Panc1 (cell line): ENCODE measurements at regions not wholly inside any gene's neighbourhood (a gene's known extent, or its start where the extent isn't known, plus 50 kb on each side); places are given as distances from the start of the nearest gene placed in this dataset.

ENCODE experiments used
- ATAC-seq: fragments of 200-7000 bp; cut with Tn5 transposase; 2 replicates; pipeline ENCODE4 v1.9.1; 2020; ENCODE audit warnings: mild to moderate bottlenecking, moderate library complexity
- BruUV-seq: library from RNA; stranded (reverse); fragments of 400-500 nt; replicated peaks from 2 replicates; lab custom pipeline; 2021; lab: Mats Ljungman, UMichigan
- CTCF ChIA-PET: fragments of 300-600 bp; sonication (Branson Sonifier 250); formaldehyde crosslinking; loops from one replicate; lab custom pipeline; 2022; ENCODE audit warnings: antibody characterized with exemption; lab: Charles Lee
- POLR2A ChIA-PET: fragments of 300-600 bp; sonication (Branson Sonifier 250); formaldehyde crosslinking; loops from one replicate; lab custom pipeline; 2022; ENCODE audit warnings: antibody characterized with exemption; lab: Charles Lee
- DNase-seq: peaks from one replicate; pipeline ENCODE4 v3.0.0-alpha.2; 2010; ENCODE audit warnings: low read depth, low spot score
- H3K27ac ChIP-seq: 2 replicates; pipeline ENCODE4 v1.5.1; 2011; ENCODE audit warnings: mild to moderate bottlenecking, low read length, inconsistent platforms
- H3K27me3 ChIP-seq: fragments of 200-500 bp; sonication (Bioruptor generic); 2 replicates; pipeline ENCODE4 v1.6.0; 2014; ENCODE audit warnings: low read length, inconsistent platforms; ENCODE audit not compliant: control insufficient read depth, insufficient read depth
- H3K36me3 ChIP-seq: fragments of 200-500 bp; sonication (Bioruptor generic); 2 replicates; pipeline ENCODE4 v1.5.1; 2014; ENCODE audit warnings: inconsistent platforms, mild to moderate bottlenecking, low read length, moderate library complexity; ENCODE audit not compliant: control insufficient read depth, insufficient read depth
- H3K4me1 ChIP-seq: 2 replicates; pipeline ENCODE4 v1.5.1; 2011; ENCODE audit warnings: inconsistent platforms, mild to moderate bottlenecking, low read length, moderate library complexity; ENCODE audit not compliant: control insufficient read depth, insufficient read depth
- H3K4me3 ChIP-seq, 2 experiments: 2 replicates each; pipeline ENCODE4 v1.5.1; 2011 to 2012; ENCODE audit warnings: low read depth in 2 of 2, low read length in 2 of 2, mild to moderate bottlenecking in 2 of 2, inconsistent platforms in 1 of 2, moderate library complexity in 1 of 2
- H3K9me3 ChIP-seq: fragments of 200-500 bp; sonication (Bioruptor generic); 2 replicates; pipeline ENCODE4 v1.5.1; 2014; ENCODE audit warnings: low read depth, mild to moderate bottlenecking, inconsistent platforms, low read length, moderate library complexity; ENCODE audit not compliant: control insufficient read depth, insufficient read depth
- CTCF ChIP-seq: fragments of 450-650 bp; IDR thresholded peaks from 2 replicates; pipeline ENCODE4 v1.5.1; 2017; ENCODE audit warnings: mild to moderate bottlenecking
- POLR2AphosphoS5 ChIP-seq: IDR thresholded peaks from 2 replicates; pipeline ENCODE4 v1.6.1; 2012; ENCODE audit warnings: mild to moderate bottlenecking, low read depth, low read length, moderate library complexity
- REST ChIP-seq, 2 experiments: IDR thresholded peaks; 2 replicates each; pipeline ENCODE4 v1.6.1; 2011 to 2012; ENCODE audit warnings: low read depth in 2 of 2, control low read depth in 1 of 2, low read length in 1 of 2, mild to moderate bottlenecking in 1 of 2, moderate library complexity in 1 of 2; ENCODE audit not compliant: insufficient read depth in 1 of 2
- SIN3A ChIP-seq: IDR thresholded peaks from 2 replicates; pipeline ENCODE4 v1.6.1; 2012; ENCODE audit warnings: low read depth, mild to moderate bottlenecking, low read length, moderate library complexity, borderline replicate concordance; ENCODE audit not compliant: insufficient read depth
- TCF7L2 ChIP-seq: IDR thresholded peaks from 2 replicates; pipeline ENCODE4 v1.6.1; 2011; ENCODE audit warnings: mild to moderate bottlenecking, low read depth, low read length, inconsistent platforms
- in situ Hi-C: cut with HindIII; loops from 2 replicates; pipeline ENCODE4 v1.10.0; 2016; ENCODE audit warnings: low sequenced_read_pairs, low pct_unique_long_range_greater_than_20kb
- intact Hi-C: fragments of 100-400 bp; cut with micrococcal nuclease; formaldehyde crosslinking; loops from one replicate; pipeline ENCODE4 v1.10.0; 2022; ENCODE audit not compliant: unreplicated experiment

GRCh38 chr14:51462706-51463105 lies 189.0 kb upstream of the FRMD6 start:
- intact Hi-C loops (no loop called here), in situ Hi-C loops (no loop called here)
- ATAC-seq (no peak), DNase-seq (no peak)
- no peaks in the 10 kb centered on the region for H3K4me1 ChIP-seq
- H3K27me3 ChIP-seq: no peaks in the 10 kb centered on the region
- BruUV-seq: no TSS peak
- H3K9me3 ChIP-seq: no peaks in the 10 kb centered on the region
- CTCF ChIA-PET: no interaction called here
- no peaks in the 10 kb centered on the region; the same call in 1 of the 2 replicates for H3K36me3 ChIP-seq
- POLR2A ChIA-PET: no interaction called here
- no peak for TF ChIP-seq CTCF
- no peak for TF ChIP-seq SIN3A
- no peak for TF ChIP-seq REST (IDR thresholded peaks at IDR 0.05; ENCODE audit: insufficient read depth in 1 of 2, low read depth in 2 of 2, low read length in 1 of 2)
- no peak for TF ChIP-seq TCF7L2
- no peak for TF ChIP-seq POLR2AphosphoS5
- H3K4me3 ChIP-seq: no peak overlapping the region
- no peak overlapping the region for H3K27ac ChIP-seq

- no TSS peak for BruUV-seq
- H3K27ac ChIP-seq: no peak overlapping the region
- H3K4me3 ChIP-seq: no peak overlapping the region
- no peak for ATAC-seq
- POLR2A ChIA-PET: no interaction called here
- CTCF ChIA-PET: no interaction called here
- no peaks in the 10 kb centered on the region; the same call in 1 of the 2 replicates for H3K36me3 ChIP-seq
- no peaks in the 10 kb centered on the region for H3K4me1 ChIP-seq
- TF ChIP-seq CTCF (no peak), REST (IDR thresholded peaks at IDR 0.05; ENCODE audit: insufficient read depth in 1 of 2, low read depth in 2 of 2, low read length in 1 of 2) (no peak), POLR2AphosphoS5 (no peak), TCF7L2 (no peak), SIN3A (no peak)
- H3K9me3 ChIP-seq: no peaks in the 10 kb centered on the region
- intact Hi-C loops: no loop called here
- in situ Hi-C loops: no loop called here
- DNase-seq: no peak
- H3K27me3 ChIP-seq: no peaks in the 10 kb centered on the region
Measured at GRCh38 chr14:51463461-51463860, 188.2 kb upstream of the FRMD6 start.
